ENCODE measurements at regions not wholly inside any gene's neighbourhood (a gene's known extent, or its start where the extent isn't known, plus 50 kb on each side); places are given as distances from the start of the nearest gene placed in this dataset.
"Not testable (repeated sequence)": the region's sequence is repeated elsewhere in the genome, so short reads cannot be mapped to it uniquely, and the experiment has no call there.

DNA sequence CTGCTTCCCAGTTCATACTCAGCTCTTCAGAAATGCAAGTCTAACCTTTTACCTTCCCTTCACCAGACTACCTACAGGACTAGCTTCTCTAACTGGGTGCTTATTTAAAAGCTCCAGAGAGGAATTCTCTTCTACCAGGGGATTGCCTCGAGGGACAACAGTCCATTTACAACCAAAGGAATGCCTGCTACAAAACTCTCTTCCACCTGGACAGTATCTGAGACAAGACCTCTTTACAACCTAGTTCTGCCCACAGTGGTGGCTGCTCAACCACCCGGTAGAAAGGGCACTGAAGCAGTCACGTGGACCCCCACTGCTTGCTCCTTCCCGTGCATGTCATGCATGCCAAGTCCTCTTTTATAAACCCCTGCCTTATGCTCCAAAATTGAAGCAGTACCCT is 158.1 kb upstream of the ANXA10 start:
- DNase-seq (ENCODE audit: low read depth in 3 of 3), result no peak

DNA sequence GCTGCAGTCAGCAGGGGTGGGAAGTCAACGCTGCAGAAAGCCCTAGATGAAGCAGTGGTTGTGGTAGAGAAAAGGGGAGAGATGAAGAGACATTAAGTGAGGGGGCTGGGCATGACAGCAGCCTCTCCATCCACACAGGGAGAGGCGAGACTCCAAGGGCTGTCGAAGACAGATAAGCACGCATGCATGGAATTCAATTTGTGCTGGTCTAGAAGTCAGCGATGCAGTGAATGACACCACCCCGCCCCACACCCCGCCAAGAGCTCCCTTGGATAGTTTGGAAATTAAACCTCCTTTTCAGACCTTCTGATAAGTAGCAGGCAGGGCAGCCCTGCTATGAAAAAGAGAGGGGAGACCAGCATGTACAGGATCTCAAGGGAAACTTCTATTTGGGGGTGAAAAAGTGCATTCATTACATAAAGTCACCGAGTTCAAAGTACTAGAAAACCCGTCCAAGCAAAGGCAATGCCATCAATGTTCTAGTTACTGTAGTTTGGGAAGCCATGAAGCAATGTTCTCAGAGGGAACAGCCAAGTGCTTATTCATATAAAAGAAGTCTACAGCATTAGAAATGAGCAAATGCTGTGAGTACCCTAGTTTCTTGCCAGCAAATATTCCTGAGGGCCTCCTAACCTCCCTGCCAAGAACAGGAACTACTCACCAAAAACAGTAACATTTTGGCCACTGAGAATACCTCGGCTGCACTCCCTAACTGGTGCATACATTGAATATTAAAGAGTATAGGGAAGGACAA is 152.3 kb upstream of the ANXA10 start:
- DNase-seq (ENCODE audit: low read depth in 3 of 3), result no peak

DNA sequence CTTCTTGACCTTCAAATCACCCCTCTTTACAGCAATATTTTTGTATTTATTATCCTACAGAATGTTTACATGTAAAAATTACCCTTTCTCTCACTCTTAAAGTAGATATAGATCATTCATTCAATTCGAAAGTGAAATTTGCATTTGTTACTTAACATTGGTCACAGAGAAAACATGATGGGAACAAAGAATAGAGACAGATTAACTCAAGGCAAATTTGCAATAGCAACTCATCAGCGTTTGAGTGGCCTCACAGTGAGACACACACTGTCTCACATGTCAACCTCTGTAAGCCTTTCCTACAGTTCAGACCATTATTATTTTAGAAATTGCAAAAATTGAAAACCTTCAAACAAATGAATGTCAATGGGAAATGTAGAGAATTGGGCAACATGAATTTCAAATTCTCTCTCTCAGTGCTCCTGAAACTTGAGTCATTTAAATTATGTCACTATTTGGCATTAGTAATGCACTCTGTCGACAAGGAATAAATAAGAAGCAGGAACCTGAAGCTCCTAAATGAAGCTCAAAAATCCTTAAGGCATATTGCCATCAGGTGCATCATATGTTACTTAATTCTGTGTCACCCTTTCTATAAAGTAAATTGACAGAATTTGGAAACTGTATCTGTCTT is 148.3 kb upstream of the ANXA10 start:
- DNase-seq (ENCODE audit: low read depth in 3 of 3), result no peak

DNA sequence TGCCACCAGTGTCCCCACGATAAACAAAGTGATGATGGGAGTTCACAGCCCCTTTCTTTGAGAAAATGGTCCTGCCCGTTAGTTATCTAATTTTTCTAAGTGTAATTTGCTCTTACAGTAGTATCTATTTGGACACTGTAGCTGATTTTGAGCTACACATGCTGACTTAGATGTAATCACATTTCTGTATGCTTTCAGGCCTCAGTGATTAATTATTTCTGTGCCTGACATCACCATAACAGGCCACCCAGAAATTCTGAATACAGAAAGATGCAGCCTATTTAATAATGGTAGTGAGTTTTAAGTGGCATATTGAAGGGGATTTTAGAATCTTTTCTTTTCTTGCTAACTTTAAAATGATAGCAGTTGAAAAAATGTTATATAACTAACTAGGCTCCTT is 147.6 kb upstream of the ANXA10 start:
- no peak for DNase-seq (ENCODE audit: low read depth in 3 of 3)

DNA sequence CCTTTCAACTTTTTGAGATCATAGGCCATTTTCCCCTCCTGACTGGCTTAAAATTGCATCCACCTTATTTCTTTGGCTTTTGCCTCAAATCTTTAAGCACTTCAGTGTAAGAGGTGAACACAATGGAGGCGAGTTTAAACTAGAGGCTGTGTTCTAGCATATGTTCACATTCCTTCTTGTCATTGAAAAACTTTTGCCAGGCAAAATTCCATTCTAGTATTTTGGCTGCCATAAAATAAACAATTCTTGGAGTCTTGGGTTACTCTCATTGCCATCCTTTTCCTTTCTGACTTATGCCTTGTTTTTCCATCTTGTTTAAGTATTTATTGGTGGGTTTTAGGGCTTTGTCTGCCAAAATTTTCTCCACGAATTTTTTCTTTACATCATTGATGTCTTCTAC is 137.3 kb upstream of the ANXA10 start:
- DNase-seq (ENCODE audit: low read depth in 3 of 3), result no peak

DNA sequence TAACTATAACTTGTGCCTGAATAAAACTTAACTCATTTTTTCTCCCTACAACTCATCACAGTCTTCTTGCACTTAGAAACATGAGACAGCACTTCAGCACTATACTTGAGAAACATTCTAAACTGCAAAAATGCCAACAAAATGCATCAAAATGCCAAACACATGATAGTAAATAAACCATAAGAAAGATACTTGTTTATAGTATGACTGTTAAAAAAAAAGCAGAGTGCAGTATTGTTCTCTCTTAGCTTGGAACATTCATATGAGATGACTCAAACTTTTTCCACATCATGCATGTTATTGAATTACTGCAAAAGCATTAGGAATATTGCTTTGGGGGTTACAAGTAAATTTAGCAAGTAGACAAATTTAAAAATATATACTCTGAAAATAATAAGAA is 135.7 kb upstream of the ANXA10 start:
- DNase-seq (ENCODE audit: low read depth in 3 of 3), result no peak

DNA sequence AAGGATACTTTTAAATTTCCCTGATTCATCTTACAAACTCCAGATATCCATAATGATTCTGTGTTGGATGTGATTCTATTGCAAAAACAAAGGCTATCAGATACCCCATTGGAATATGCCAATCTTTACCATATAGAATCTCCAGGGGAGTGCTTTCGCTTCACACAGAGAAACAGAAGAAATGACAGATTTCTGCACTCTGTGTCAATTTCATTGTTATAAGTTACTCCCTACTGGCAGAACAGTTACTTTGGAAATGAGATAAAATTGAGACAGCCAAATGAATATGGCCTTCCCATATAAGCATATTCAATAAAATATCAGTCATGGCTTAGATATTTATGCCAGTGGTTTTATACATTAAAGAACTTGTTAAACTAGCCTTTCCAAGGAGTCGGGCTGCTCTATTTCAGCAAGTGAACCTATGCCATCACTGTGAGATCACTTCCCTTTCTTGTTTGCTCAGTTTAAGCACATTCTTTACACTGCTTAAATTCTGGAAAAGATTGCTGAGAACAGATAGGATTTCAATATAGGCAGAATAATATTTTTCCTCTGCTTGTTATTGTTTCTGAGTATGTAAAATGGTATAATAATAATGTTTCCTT is 127.5 kb upstream of the ANXA10 start:
- no peak for DNase-seq (ENCODE audit: low read depth in 3 of 3)

DNA sequence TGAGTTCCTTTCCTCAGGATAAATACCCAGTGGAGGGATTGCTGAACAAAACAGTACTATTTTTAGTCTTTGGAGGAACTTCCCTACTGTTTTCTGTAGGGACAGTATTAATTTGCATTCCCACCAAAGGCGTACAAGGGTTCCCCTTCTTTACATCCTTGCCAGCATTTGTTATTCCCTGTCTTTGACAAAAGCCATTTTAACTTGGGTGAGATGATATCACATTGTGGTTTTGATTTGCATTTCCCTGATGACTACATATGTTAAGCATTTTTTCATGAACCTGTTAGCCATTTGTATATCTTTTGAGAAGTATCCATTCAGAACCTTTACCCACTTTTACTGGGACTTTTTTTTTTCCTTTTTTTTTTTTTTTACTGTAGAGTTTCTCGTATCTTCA is 126.2 kb upstream of the ANXA10 start:
- DNase-seq (ENCODE audit: low read depth in 3 of 3), result no peak

DNA sequence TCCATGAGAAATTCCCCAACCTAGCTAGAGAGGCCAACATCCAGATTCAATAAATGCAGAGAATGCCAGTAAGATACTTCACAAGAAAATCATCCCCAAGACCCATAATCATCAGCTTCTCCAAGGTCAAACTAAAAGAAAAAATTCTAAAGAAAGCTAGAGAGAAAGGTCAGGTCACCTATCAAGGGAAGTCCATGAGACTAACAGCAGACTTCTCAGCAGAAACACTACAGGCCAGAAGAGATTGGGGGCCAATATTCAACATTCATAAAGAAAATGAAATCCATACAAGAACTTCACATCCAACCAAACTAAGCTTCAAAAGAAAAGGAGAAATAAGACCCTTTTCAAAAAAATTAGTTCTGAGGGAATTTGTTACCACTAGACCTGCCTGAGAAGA is 118.8 kb upstream of the ANXA10 start:
- DNase-seq (ENCODE audit: low read depth in 3 of 3), result no peak

DNA sequence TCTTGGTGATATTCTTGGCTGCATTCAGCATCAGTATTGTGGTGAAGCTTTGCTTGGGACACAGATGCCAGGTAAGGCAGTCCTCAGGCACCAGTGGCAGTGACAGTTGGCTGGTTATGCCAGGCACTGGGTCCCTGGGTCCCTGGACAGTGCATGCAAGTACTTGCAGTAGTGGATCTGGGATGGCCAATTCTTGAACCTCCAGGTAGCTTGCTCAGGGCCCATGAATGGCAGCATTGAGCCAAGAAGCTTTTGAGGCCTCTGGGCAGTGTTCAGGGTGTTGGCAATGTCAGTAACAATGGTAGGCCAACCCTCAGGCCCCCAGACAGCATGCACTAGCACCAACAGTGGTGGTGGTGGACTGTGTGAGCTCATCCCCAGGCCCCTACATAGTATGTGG is 106.8 kb upstream of the ANXA10 start:
- no peak for DNase-seq (ENCODE audit: low read depth in 3 of 3)

DNA sequence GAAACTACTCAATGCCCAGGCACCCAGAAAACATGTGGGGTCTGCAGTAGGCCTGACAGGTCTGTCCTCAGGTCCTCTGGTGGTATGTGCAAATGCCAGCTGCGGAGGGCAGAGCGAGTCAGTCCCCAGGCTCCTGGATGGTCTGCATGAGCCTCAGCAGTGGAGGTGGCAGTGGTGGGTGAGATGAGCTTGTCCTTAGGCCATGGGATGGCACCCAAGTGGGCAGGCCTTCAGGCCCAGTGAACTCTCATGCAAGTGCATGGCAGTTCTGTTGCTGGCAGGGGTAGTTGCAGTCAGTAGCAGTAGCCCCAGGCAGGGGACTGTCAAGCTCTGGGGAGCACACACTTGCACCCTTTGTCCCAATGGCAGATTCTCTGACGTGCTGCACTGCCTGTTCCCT is 106.3 kb upstream of the ANXA10 start:
- no peak for DNase-seq (ENCODE audit: low read depth in 3 of 3)

DNA sequence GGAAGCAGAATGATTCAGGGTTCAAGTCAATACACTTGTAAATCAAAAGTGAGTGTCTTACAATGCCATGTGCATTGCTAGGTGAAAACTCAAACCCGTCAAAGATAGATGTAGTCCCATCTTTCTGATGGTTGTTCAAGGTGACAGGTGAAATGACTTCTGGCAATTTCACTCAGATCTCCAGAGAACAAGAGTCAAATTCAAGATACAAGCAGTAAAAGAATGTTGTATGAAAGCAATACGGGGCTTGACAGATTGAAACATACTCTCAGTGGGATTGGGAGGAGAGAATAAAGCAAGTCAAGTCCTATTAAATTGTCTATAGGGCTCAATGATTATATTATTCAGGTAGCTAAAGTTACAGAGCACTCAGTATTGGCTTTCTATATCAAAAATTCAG is 105.1 kb upstream of the ANXA10 start:
- no peak for DNase-seq (ENCODE audit: low read depth in 3 of 3)

DNA sequence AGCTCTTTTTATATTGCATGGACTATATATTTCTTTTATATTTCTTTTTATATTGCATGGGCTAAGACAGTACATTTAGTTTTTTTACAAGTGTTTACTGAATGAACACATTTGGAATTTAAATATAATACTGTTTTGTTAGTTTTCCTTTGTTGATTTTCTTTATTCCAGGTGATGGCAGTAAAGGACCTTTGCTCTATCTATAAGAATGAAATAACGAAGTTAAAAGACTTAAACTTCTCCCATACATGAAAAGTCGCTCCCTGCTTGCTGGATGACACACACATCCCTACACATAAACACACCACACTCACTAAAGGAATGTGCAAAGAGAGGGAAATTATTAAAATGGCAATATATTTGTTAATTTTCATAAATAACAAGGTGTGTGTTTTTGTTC is 102.5 kb upstream of the ANXA10 start:
- no peak for DNase-seq (ENCODE audit: low read depth in 3 of 3)

DNA sequence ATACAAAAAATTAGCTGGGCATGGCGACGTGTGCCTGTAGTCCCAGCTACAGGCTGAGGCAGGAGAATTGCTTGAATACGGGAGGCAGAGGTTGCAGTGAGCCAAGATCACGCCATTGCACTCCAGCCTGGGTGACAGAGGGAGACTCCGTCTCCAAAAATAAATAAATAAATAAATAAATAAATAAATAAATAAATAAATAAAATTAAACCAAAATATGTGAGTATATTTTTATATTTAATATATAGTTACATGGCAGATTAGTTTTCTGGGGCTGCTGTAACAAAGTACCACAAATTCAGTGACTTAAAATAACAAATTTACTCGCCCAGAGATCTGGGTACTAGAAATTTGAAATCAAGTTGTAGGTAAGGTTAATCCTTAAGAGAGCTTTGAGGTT is 84.2 kb upstream of the ANXA10 start:
- DNase-seq (ENCODE audit: low read depth in 3 of 3), result not testable (repeated sequence)

DNA sequence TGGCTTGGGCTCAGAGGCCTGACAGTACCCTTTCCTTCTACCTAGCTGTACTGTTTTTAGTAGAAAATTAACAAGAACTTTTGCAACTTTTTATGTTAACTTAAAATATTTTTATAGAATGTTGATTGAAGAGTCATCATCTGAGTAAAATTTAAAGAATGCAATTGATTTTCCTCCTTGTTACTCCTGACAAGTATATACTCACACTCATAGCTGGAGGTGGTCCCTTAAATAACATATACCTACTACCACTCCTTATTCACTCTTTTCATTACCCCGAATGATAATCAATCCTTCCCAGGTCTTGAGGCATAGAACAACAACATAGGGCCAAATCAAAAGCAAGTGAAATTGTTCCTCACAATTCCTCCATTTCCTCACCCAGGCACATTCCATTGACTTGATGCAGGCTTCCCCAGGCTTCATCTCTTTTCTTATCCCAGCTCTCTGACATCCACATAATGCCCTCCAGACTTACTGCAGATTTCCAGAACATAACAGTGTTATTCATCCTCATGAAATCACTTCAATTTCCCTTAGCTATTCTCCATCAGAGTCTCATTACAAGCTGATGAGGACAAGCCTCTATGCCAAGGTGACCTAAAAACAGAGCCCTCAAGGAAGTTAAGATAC is 73.2 kb upstream of the ANXA10 start:
- no peak for DNase-seq (ENCODE audit: low read depth in 3 of 3)

DNA sequence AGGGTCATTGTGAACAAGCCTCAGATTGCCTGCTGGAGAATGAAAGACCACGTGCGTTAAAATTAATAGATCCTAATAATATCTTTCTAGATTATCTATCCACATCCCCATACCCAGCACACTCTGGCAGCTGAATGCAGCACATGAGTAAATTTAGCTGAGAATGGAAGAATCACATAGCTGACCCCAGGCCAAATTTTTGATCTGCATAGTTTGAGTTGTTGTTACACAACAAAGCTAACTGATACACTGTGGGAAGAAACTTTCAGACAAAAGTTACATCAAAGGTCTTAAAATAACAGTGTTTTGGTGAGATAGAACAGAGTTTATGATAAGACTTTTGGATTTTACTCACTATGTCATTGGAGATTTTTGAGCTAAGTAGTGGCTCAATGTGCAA is 72.4 kb upstream of the ANXA10 start:
- no peak for DNase-seq (ENCODE audit: low read depth in 3 of 3)

DNA sequence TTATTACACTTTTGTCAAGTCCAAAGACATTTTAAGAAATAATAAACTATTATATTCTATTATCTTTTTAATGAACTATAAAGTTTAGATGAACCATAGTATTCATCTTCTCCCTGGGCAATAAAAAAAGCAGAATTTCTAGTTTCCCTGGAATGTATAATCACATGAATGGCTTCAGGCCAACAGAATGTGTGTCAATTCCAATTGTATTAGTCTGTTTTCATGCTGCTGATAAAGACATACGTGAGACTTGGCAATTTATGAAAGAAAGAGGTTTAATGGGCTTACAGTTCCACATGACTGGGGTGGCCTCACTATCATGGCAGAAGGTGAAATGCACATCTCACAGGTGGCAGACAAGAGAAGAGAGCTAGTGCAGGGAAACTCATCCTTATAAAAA is 70.7 kb upstream of the ANXA10 start:
- no peak for DNase-seq (ENCODE audit: low read depth in 3 of 3)

DNA sequence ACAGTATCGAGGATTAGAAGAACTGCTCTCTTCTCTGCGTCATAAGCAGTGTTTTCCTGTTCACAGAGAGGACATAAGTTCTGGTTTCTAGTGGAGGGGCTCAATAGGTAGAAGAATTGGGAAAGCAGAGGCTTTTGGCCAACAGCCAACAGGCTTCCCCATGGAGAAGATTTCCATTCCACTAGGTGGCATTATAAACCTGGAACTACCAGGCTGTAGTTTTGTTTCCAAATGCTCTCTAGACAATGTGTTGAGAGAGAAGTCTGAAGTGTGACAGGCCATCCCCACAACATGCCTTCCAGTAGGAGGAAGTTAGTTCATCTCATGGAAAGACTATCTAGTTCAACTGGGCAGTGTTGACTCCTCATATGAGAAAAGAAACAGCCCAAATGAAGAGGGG is 63.8 kb upstream of the ANXA10 start:
- DNase-seq (ENCODE audit: low read depth in 3 of 3), result no peak

DNA sequence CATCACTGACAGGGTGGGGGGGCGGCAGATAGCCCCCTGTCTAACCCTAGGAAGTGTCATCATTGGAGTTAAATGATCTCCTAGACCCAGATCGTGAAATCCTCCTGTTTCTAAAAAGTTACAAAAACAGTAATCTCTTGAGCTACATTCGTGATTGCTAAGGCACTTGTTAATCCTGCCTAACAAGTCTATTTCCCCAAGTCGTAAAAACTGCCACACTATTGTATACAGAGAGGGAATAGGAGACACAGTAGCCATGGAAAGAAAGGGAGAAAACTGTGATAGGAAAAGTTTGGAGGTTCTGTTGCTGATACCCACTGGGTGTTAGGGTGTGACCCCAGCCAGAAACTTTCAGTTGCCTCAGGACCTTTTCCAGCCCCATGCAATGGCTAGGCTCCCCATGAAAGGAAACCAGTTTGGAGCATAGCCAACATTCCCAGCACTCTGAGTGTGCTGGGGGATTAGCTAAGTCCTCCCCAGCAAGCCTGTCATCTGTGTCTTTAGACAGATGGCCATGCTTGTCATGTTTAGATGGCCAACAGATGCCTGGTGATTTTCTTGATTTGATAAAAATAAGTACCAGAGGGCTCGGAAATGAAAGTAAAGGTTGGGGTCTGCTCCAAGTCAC is 63.3 kb upstream of the ANXA10 start:
- no peak for DNase-seq (ENCODE audit: low read depth in 3 of 3)

DNA sequence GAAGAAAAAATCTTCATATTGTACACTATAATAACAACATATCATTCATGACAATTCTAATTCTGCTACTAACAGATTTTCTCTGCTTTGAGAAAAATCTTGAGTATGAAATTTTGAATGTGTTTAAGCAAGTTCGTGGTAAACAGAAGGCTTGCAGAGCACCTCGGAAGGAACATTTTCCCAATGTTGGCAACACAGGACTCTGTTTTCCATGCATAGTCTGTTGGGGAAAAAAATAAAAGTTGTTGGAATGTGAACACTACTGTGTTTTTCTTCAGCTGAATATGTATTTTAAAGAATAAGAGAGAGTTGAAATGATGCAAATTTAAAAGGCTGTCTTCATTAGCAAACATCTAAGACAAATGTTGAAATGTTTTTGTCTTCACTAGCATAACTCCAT is 54.7 kb upstream of the ANXA10 start:
- DNase-seq (ENCODE audit: low read depth in 3 of 3), result no peak

DNA sequence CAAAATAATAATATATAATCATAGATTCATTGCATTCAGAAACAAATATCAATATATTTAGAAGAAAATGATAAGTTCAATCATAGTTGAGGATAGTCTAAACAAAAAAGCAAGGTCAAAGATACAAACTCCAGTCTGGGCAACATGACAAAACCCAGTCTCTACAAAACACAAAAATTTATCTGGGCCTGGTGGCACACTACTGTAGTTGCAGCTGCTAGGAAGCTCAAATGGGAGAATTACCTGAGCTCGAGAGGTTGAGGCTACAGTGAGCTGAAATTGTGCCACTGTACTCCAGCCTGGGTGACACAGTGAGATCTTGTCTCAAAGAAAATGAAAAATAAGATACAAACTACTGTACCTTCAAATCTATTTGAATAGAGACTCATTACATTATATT is 52.7 kb upstream of the ANXA10 start:
- no peak for DNase-seq (ENCODE audit: low read depth in 3 of 3)
